Stimulated activated naive CD4-positive, alpha-beta T cell (primary cell): ENCODE measurements at regions not wholly inside any gene's neighbourhood (a gene's known extent, or its start where the extent isn't known, plus 50 kb on each side); places are given as distances from the start of the nearest gene placed in this dataset.
"Not testable (repeated sequence)": the region's sequence is repeated elsewhere in the genome, so short reads cannot be mapped to it uniquely, and the experiment has no call there.

Source experiments
- DNase-seq, 6 experiments: peaks; one replicate each; lab custom pipeline; 2025; lab: John Stamatoyannopoulos, UW

DNA sequence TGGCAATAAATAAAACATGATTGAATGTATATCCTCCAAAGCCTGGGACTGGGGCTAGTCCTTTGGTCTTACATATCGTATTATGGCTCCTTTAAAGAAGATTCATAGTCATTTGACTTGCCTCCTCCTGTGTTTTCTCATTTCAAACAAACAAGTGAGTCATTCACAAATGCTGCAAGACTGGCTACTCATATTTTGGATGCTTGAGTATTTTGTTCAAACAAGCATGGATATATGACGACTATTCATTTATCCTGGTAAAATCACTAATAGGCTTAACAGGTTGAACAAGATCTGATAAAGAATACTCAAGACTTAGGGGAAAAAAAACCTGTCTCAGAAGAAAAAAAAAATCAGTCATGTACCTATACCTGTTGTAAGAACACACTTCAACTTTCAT lies 111.1 kb upstream of the CCDC28A start:
- no peak for DNase-seq

DNA sequence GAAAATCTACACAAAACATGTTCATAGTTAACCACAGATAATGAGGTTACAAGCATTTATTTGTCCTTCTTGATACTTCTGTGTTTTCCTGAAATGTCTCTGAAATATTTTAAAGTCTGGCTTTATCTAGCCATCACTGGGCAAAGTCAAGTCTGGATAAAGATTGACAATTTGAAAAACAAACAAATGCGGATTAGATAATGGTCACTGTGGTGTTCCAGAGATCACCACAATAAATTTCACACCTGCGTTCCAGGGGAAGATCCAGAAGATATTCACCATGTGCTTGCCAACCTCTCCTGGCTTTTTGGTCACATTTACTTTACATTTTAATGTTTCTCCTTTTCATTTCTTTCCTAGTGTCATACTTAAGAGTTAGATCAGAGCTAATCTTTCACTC lies 109.7 kb upstream of the CCDC28A start:
- no peak for DNase-seq

DNA sequence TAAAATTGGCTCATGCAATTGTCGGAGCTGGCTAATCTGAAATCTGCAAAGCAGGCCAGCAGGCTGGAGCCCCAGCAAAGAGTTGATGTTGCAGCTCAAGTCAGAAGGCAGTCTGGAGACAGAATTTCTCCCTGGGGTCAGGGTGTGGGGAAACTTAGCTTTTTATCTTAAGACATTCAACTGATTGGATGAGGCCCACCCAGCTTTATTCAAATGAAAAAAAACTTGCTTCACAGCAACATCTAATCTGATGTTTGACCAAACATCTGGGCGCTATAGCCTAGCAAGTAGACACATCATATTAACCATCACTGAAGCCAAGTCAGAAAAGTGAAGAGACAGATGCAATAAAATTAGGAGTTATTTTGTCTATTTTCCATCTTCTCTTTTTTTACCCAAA lies 108.8 kb upstream of the CCDC28A start:
- no peak for DNase-seq

DNA sequence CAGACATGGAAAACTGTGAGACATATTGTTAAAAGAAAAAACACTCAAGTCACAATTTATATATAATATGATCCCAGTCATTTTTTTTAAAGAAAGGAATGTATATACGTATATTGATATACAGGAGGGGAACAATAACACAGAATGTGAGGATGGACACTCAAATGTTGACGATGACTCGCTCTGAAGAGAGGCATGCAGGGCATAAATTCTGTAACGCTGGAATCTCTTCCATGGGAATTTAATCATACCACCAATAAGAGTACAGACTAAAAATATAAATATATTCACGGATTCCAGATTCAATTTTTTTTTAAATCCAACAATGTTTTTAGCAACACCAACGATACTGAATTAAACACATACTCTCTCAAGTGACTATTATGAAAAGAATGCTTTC lies 106.9 kb upstream of the CCDC28A start:
- no peak for DNase-seq

- no peak for DNase-seq
Observed at GRCh38 chr6:138667408-138667807, 106.2 kb upstream of the CCDC28A start.

DNA sequence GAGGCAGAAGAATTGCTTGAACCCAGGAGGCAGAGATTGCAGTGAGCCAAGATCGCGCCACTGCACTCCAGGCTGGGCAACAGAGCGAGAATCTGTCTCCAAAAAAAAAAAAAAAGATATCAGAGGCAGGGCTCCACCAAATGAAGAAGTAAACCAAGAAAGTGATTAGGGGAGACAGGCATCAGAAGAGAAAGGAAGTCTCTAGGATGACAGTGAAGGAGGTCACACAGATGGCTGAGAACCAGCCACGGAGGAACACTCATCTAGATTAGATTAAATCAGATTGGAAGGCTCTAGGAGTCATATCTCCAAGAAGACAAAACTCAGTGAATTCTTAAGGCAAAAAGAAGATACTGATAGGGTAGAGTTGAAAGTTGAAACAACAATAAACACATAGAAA lies 102.2 kb upstream of the CCDC28A start:
- DNase-seq = no peak

- DNase-seq = no peak
Observed at GRCh38 chr6:138673346-138674014, 100.1 kb upstream of the CCDC28A start.

DNA sequence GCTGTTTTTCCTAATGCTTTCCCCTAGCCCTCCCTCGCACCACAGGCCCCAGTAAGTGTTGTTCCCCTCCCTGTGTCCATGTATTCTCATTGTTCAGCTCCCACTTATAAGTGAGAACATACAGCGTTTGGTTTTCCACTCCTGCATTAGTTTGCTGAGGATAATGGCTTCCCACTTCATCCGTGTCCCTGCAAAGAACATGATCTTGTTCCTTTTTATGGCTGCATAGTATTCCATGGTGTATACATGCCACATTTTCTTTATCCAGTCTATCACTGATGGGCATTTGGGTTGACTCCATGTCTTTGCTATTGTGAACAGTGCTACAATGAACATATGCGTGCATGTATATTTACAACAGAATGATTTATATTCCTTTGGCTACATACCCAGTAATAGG lies 99.1 kb upstream of the CCDC28A start:
- DNase-seq = not testable (repeated sequence)

DNA sequence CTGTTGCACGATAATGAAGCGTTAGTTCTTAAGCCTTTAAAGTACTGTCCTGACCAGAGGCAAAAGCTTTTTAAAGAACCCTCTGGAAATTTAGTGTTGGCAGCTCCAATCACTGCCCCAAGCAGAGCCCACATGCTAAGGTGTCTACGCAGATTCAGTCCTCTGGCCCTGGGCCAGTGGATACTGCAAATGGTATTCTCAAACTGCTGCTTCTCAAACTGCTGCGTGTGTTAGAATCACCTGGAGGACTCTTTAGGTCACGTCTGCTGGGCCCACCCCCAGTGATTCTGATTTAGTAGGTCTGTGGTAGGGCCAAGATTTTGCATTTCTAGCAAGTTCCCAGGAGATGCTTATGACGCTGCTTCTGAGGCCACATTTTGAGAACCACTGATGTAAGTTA lies 96.0 kb upstream of the CCDC28A start:
- DNase-seq = no peak

DNA sequence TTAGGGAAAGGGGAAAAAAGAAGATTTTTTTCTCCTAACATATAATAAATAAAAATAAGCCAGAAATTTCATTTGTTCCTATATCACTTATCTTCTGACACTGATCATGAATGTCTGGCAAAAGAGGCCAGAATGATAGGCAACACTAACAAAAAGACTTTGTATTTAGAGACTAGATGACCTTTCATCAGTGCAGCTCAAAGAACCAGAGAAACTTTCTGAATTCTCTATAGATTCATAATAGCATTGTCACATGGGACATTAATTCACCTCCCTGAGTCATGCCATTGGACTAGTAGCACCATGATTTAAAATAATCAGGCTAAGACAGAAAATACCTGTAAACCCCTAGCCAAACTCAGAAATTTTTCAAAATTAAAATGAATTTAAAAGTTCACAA lies 95.4 kb upstream of the CCDC28A start:
- DNase-seq = no peak

- no peak for DNase-seq
Observed at GRCh38 chr6:138680085-138680484, 93.5 kb upstream of the CCDC28A start.

DNA sequence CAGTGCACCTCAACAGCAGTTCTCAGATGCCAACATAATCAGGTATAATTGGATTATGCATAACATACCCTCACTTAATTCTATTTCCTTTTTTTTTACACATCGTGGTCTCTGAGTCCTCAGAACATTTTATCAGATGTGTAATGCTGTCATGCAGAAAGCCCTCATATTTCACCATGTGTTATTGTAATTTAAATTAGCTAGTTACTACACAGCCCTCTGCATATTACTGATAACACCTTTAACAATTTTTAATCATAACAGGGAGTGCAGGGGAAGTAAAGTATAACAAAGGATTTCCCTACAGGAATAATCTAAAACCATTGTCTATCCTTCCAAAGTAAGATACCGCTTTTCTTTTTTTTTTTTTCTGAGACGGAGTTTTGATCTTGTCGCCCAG lies 91.9 kb upstream of the CCDC28A start:
- no peak for DNase-seq

GRCh38 chr6:138682704-138683527 lies 90.7 kb upstream of the CCDC28A start:
- DNase-seq = no peak

GRCh38 chr6:138685257-138685656 lies 88.3 kb upstream of the CCDC28A start:
- DNase-seq = no peak

DNA sequence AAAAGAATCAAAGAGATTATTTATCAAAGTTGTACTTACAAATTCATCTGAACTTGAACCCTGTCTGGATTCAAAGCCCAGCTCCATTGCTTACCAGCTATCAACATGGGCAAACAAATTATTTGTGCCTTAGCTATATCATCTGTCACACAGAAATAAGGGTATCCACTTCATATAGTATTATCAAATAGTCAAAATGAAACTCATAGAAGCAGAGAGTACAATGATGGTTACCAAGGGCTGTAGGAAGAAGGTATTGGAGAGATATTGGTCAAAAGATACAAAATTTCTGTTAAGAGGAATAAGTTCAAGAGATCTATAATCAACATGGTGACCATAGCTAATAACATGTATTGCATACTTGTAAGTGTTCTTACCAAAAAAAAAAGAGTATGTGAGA lies 87.8 kb upstream of the CCDC28A start:
- no peak for DNase-seq

DNA sequence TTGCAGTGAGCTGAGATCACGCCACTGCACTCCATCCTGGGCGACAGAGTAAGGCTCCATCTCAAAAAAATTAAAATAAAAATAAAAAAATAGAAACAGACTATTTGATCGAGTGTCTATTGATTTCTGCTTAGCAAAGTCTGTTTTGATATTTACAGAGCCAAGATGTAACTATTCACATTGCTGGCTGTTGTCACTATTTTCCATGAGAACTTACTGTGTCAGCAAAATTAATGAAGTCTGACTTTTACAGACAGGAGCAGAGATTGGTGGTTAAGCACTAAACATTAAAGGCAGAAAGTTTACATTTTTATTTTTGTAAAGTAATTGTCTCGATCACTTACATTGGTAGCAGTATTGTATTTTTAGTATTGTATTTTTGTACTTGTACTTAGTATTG lies 85.0 kb upstream of the CCDC28A start:
- no peak for DNase-seq

DNA sequence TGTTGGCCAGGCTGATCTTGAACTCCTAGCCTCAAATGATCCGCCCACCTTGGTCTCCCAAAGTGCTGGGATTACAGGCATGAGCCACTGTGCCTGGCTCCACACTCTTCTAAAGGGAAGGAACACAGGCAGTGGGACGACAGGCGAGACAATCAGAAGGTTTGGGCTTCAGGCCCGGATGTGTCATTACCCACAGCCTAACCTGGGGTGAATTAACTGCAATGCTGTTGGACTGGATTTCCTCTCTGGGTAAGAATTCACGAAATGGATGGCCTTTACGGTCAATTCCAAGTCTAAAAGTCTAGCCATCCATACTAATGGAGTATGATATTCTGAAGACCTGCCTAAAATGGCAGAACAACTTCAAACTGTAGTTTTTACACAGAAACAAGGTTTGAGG lies 83.7 kb upstream of the CCDC28A start:
- DNase-seq = no peak

- DNase-seq = no peak
Observed at GRCh38 chr6:138690975-138691594, 82.5 kb upstream of the CCDC28A start.

GRCh38 chr6:138691595-138692057 lies 81.9 kb upstream of the CCDC28A start:
- no peak for DNase-seq

GRCh38 chr6:138692058-138692977 lies 81.3 kb upstream of the CCDC28A start:
- DNase-seq = peak in 5 of 6 experiments; percentile 4 to 53 (median 28)

- DNase-seq = peak in 3 of 6 experiments; percentile 2 to 23 (median 8)
Observed at GRCh38 chr6:138692978-138693909, 80.3 kb upstream of the CCDC28A start.
